Activated naive CD8-positive, alpha-beta T cell treated with anti-CD3 and anti-CD28 coated beads, Interleukin-2, amount 50 U/mL, for 24 hours (primary cell): ENCODE measurements at regions not wholly inside any gene's neighbourhood (a gene's known extent, or its start where the extent isn't known, plus 50 kb on each side); places are given as distances from the start of the nearest gene placed in this dataset.

ENCODE experiments used
- ATAC-seq: fragments of 150-1000 bp; cut with Tn5 transposase; one replicate; pipeline ENCODE4 v1.10.0; 2021
- DNase-seq: peaks from one replicate; pipeline ENCODE4 v3.0.0; 2021
- H3K27ac Mint-ChIP-seq: one replicate; pipeline ENCODE4 v1.8.0; 2021; ENCODE audit warnings: mild to moderate bottlenecking, mixed read lengths
- H3K27me3 Mint-ChIP-seq: one replicate; pipeline ENCODE4 v1.8.0; 2021; ENCODE audit warnings: mixed read lengths
- H3K36me3 Mint-ChIP-seq: one replicate; pipeline ENCODE4 v1.8.0; 2021; ENCODE audit warnings: low read depth, mixed read lengths
- H3K4me1 Mint-ChIP-seq: one replicate; pipeline ENCODE4 v1.8.0; 2021; ENCODE audit warnings: mixed read lengths
- H3K4me3 Mint-ChIP-seq: one replicate; pipeline ENCODE4 v1.8.0; 2021; ENCODE audit warnings: mild to moderate bottlenecking, moderate library complexity, mixed read lengths
- H3K9me3 Mint-ChIP-seq: one replicate; pipeline ENCODE4 v1.8.0; 2021; ENCODE audit warnings: mixed read lengths

DNA sequence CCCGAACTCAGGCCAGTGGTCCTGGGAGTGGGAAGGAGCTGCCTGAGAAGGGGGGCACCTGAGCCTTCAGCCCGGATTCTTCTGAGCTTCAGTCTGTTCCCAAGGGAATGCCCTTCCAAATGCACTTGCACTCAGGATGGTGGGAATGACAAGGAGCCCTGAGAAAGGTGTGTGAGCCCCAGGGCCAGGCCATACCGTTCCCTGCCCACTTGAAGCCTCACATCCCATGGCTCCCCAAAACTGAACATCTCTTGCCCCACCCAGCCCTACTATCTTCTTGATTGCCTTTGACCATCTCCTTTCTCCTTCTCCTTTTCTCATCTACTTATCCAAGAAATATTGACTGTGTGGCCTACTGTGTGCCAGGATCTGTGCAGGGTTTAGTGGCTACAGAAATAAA is 84.4 kb upstream of the HSPA9 start:
- Mint-ChIP-seq H3K27ac (no peak overlapping the region), H3K9me3 (no peaks in the 10 kb centered on the region), H3K4me1 (peaks cover 40% of the 10 kb centered on the region), H3K4me3 (no peak overlapping the region), H3K27me3 (peaks cover 85% of the 10 kb centered on the region), H3K36me3 (peaks cover 2% of the 10 kb centered on the region)
- ATAC-seq: no peak
- DNase-seq: no peak

DNA sequence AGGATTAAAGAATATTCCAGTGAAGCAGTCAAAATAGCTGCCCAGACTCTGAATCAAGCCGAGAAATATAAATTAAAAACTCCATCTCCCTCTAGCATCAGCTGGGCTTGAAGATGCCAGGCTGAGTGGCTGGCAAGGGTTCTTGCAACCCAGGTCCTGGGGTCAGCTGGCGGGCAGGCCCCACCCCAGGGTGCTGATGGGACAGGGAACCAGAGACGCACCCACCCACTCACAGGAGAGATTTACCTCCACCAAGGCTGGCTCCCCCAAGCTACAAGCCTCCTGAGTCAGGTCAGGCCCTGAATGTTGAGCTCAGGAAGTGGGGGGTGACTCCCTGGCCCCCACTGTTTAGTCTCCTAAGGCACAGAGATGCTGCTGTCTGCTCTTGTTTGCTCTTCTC is 83.9 kb upstream of the HSPA9 start:
- no peak overlapping the region for H3K27ac Mint-ChIP-seq
- H3K4me1 Mint-ChIP-seq: peaks cover 42% of the 10 kb centered on the region
- H3K9me3 Mint-ChIP-seq: no peaks in the 10 kb centered on the region
- no peak overlapping the region for H3K4me3 Mint-ChIP-seq
- DNase-seq: no peak
- ATAC-seq: no peak
- H3K27me3 Mint-ChIP-seq: peaks cover 83% of the 10 kb centered on the region
- peaks cover 2% of the 10 kb centered on the region for H3K36me3 Mint-ChIP-seq

- ATAC-seq (no peak), DNase-seq (no peak)
- H3K4me1 Mint-ChIP-seq: peaks cover 45% of the 10 kb centered on the region
- H3K9me3 Mint-ChIP-seq: no peaks in the 10 kb centered on the region
- no peak overlapping the region for H3K27ac Mint-ChIP-seq
- H3K4me3 Mint-ChIP-seq: no peak overlapping the region
- peaks cover 85% of the 10 kb centered on the region for H3K27me3 Mint-ChIP-seq
- peaks cover 2% of the 10 kb centered on the region for H3K36me3 Mint-ChIP-seq
Observed at GRCh38 chr5:138658676-138659075, 83.5 kb upstream of the HSPA9 start.

DNA sequence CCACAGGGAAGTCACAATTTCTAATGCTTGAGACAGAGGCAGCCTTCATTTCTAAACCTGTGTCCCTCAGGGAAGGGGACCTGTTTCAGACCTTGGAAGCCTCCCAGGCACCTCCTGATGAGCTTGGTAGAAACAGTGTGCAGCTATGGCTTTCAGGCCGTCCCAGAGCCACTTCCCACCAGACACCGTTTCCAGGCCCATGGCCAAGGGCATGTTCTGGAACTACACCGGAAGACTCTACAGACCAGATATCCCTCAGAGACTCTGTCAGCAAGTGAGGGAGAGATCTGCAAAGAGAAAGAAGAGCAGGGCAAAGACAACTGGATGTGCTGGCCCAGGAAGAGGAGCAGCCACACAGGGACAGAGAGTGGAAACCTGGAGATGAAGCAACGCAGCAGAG is 82.2 kb upstream of the HSPA9 start:
- Mint-ChIP-seq H3K4me3 (no peak overlapping the region), H3K4me1 (peaks cover 39% of the 10 kb centered on the region), H3K36me3 (peaks cover 2% of the 10 kb centered on the region), H3K27me3 (peaks cover 87% of the 10 kb centered on the region), H3K9me3 (no peaks in the 10 kb centered on the region), H3K27ac (no peak overlapping the region)
- DNase-seq (no peak), ATAC-seq (no peak)

DNA sequence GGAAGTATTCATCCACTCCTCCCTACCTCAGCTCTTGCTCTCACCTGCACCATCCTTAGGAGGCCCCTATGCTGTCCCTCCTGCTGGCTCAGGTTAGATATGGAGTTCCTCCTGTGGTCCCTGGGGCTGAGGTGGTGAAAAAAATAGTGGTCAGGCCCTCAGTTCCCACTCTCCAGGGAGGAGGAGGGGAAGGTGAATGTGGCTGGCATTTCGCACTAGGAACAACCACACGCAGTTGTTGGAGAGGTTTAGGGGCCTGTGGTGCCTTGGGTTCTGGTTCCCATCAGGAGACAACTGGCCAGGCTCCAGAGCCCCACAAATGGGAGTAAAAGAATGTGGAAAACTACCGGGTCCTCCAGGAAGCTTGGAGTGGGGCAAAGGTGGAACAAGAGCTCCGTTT is 81.7 kb upstream of the HSPA9 start:
- peaks cover 87% of the 10 kb centered on the region for H3K27me3 Mint-ChIP-seq
- DNase-seq: no peak
- peaks cover 36% of the 10 kb centered on the region for H3K4me1 Mint-ChIP-seq
- ATAC-seq: no peak
- peaks cover 2% of the 10 kb centered on the region for H3K36me3 Mint-ChIP-seq
- peak overlapping the region; percentile 47 for H3K27ac Mint-ChIP-seq
- no peak overlapping the region for H3K4me3 Mint-ChIP-seq
- H3K9me3 Mint-ChIP-seq: no peaks in the 10 kb centered on the region

DNA sequence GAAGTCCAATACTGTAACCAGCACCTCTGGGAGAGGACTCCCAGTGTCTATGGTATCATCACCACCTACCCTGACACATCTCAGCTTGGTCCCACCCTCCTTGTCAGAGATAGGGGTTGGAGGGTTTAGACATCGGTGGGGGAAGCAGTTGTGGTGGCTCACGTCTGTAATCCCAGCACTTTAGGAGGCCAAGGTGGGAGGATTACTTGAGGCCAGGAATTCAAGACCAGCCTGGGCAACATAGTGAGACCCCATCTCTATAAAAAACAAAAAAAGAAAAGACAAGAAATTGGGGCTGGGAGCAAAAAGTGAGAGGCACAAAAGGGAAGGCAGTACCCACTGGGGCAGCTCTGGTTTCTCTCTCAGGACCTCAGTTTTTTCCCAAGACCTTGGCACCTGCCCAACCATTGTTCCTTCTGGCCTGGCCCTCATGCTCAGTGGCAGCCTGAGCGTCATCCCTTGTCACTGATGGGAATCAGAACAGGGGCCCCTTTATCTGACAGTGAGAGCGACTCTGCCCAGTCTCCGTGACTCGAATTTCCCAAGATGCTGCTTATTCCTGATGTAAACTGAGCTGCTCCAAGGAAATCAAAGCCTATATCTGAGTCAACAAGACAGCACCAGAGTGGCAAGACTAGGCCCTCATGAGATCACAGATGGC is 80.5 kb upstream of the HSPA9 start:
- no peak for ATAC-seq
- Mint-ChIP-seq H3K4me1 (peaks cover 37% of the 10 kb centered on the region), H3K36me3 (peaks cover 2% of the 10 kb centered on the region), H3K27ac (peak overlapping the region; percentile 41), H3K9me3 (no peaks in the 10 kb centered on the region), H3K27me3 (peaks cover 87% of the 10 kb centered on the region), H3K4me3 (no peak overlapping the region)
- no peak for DNase-seq

DNA sequence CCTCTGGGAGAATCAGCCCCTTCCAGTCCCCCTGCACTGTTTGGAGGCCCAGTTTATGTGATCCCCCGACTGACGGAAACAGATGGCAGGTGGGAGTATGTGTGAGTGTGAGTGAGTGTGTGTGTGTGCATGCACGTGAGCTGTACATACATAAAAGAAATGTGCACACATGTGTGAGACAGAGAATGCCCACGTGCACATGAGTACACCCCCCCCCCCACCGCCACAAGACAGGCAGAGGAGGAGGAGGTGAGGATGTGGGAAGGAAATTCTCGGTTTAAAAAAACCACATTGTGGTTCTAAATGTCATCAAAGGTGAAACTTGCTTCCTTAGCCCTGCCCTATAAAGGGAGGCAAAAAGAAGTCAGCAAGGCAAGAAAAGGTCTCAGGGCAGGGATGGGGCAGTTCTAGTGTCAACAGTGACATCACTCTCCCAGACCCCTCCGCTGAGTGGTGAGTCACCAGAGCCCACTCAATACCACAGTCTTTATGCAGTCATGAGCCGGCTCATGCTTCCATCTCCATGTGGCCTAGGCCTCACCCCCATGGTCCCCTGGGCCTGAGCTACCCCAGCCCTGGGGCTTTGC is 79.2 kb upstream of the HSPA9 start:
- Mint-ChIP-seq H3K4me1 (peaks cover 37% of the 10 kb centered on the region), H3K27me3 (peaks cover 83% of the 10 kb centered on the region), H3K36me3 (peaks cover 2% of the 10 kb centered on the region), H3K9me3 (no peaks in the 10 kb centered on the region), H3K4me3 (peak overlapping the region; percentile 56), H3K27ac (peak overlapping the region; percentile 96)
- ATAC-seq (peak; percentile 98), DNase-seq (peak; percentile 79)

DNA sequence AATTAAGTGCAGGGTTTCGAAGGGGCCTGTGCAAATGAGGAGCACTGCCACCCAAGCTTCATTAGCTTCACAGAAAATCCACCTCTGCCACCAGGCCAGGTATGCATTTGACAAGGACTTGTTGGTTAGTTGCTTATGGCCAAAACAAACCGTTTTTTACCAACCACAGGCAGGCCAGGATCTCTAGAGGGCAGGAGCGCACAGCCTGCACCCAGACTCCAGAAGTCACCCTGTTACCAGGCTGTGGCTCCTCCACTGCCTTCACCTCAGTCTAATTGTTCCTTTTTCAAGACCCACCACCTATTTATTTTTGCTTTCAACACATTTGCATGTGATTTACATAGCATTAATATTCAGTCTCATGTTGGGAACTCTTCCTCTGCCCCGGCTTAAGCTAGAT is 78.3 kb upstream of the HSPA9 start:
- no peaks in the 10 kb centered on the region for H3K9me3 Mint-ChIP-seq
- ATAC-seq (no peak), DNase-seq (no peak)
- H3K27me3 Mint-ChIP-seq: peaks cover 81% of the 10 kb centered on the region
- no peak overlapping the region for H3K27ac Mint-ChIP-seq
- H3K4me3 Mint-ChIP-seq: no peak overlapping the region
- H3K36me3 Mint-ChIP-seq: peaks cover 2% of the 10 kb centered on the region
- H3K4me1 Mint-ChIP-seq: peaks cover 37% of the 10 kb centered on the region

- ATAC-seq (no peak), DNase-seq (no peak)
- H3K9me3 Mint-ChIP-seq: no peaks in the 10 kb centered on the region
- H3K4me1 Mint-ChIP-seq: peaks cover 37% of the 10 kb centered on the region
- H3K27me3 Mint-ChIP-seq: peaks cover 83% of the 10 kb centered on the region
- peaks cover 2% of the 10 kb centered on the region for H3K36me3 Mint-ChIP-seq
- H3K4me3 Mint-ChIP-seq: no peak overlapping the region
- H3K27ac Mint-ChIP-seq: no peak overlapping the region
Observed at GRCh38 chr5:138651767-138652117, 76.5 kb upstream of the HSPA9 start.

DNA sequence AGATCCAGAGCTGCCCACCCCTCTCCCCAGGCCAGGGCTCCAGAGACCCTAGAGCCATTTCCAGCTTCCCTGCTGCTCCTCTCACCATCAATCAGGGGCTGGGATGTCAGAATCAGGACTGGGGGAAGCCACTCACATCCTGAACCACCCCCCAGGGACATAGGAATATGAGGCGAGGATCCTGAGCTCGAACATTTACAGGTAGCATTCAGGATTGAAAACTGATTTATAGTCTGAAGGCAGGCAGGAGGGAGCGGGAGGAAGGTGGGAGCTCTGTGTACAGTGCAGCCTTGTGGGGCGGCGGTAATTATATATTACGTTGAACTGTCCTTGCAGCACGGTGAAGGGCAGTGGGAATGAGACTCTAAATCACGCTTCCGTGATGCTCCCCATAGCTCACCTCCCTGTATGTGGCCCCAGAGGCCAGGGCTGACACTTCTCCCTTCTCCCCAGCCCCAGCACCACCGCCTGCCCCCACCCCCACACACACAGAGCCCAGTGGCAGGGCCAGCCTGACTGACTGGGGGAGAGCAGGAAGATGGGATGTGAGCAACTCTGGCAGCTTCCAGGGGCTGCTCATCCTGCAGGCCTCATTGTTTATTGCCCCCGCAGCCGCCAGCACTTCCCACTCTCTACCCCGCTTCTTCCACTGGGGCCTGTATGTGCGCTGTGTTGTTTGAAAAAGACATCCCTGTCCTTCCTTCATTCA is 76.0 kb upstream of the HSPA9 start:
- Mint-ChIP-seq H3K4me3 (no peak overlapping the region), H3K9me3 (no peaks in the 10 kb centered on the region), H3K4me1 (peaks cover 36% of the 10 kb centered on the region), H3K27ac (no peak overlapping the region), H3K27me3 (peaks cover 83% of the 10 kb centered on the region), H3K36me3 (peaks cover 2% of the 10 kb centered on the region)
- ATAC-seq: no peak
- DNase-seq: no peak

DNA sequence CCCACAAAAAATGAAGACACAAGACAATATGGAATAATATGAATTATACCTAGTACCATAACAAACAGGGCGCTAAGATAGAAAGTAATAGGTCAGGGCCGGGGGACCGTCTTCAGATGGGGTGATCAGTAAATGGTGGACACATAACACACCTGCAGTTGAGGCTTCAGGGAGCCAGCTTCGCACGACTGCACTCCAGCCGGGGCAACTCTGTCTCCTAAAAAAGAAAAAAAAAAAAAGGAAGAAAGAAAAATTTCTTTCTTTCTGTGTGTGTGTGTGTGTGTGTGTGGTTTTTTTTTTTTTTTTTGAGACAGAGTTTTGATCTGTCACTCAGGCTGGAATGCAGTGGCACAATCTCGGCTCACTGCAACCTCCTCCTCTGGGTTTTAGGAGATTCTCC is 75.0 kb upstream of the HSPA9 start:
- H3K4me1 Mint-ChIP-seq: peaks cover 26% of the 10 kb centered on the region
- no peak for ATAC-seq
- DNase-seq: no peak
- H3K27me3 Mint-ChIP-seq: peaks cover 84% of the 10 kb centered on the region
- no peak overlapping the region for H3K4me3 Mint-ChIP-seq
- H3K36me3 Mint-ChIP-seq: peaks cover 2% of the 10 kb centered on the region
- no peak overlapping the region for H3K27ac Mint-ChIP-seq
- H3K9me3 Mint-ChIP-seq: no peaks in the 10 kb centered on the region

GRCh38 chr5:138649775-138650174 is 74.6 kb upstream of the HSPA9 start:
- peaks cover 82% of the 10 kb centered on the region for H3K27me3 Mint-ChIP-seq

DNA sequence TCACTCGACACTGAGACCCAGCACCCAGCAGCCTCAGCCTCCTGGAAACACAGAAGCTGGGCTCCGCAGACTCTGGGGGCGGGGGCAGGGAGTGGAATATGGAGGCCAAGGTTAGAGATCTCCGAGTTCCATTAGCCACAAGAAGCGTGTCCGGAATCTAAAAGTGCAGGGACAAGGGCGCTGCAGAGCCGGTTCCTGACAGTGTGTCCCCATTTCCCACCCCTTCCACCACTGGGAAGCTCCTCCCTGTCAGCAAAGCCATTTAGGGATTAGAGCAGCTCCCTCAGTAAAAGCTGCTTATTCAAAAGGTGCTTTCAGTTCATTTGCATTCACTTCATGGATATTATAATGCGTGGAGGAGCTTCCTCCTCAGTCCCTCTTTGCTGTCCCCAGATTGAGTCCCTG is 74.1 kb upstream of the HSPA9 start:
- Mint-ChIP-seq H3K9me3 (no peaks in the 10 kb centered on the region), H3K27me3 (peaks cover 84% of the 10 kb centered on the region), H3K4me1 (peaks cover 17% of the 10 kb centered on the region), H3K4me3 (no peak overlapping the region), H3K36me3 (no peaks in the 10 kb centered on the region), H3K27ac (no peak overlapping the region)
- DNase-seq (no peak), ATAC-seq (no peak)

More at GRCh38 chr5:138649775-138650174, 74.6 kb upstream of the HSPA9 start:
- ATAC-seq (no peak), DNase-seq (no peak)
- no peak overlapping the region for H3K4me3 Mint-ChIP-seq
- H3K9me3 Mint-ChIP-seq: no peaks in the 10 kb centered on the region
- H3K4me1 Mint-ChIP-seq: peaks cover 22% of the 10 kb centered on the region
- H3K36me3 Mint-ChIP-seq: peaks cover 1% of the 10 kb centered on the region
- no peak overlapping the region for H3K27ac Mint-ChIP-seq

- Mint-ChIP-seq H3K36me3 (no peaks in the 10 kb centered on the region), H3K27ac (no peak overlapping the region), H3K4me3 (no peak overlapping the region), H3K4me1 (peaks cover 12% of the 10 kb centered on the region), H3K27me3 (peaks cover 81% of the 10 kb centered on the region), H3K9me3 (no peaks in the 10 kb centered on the region)
- no peak for ATAC-seq
- DNase-seq: no peak
Observed at GRCh38 chr5:138648841-138649240, 73.6 kb upstream of the HSPA9 start.

GRCh38 chr5:138647794-138648410 is 72.7 kb upstream of the HSPA9 start:
- H3K27me3 Mint-ChIP-seq: peaks cover 81% of the 10 kb centered on the region
- no peak overlapping the region for H3K27ac Mint-ChIP-seq
- H3K4me3 Mint-ChIP-seq: no peak overlapping the region
- H3K4me1 Mint-ChIP-seq: peaks cover 4% of the 10 kb centered on the region
- H3K9me3 Mint-ChIP-seq: no peaks in the 10 kb centered on the region
- ATAC-seq (no peak), DNase-seq (no peak)
- H3K36me3 Mint-ChIP-seq: no peaks in the 10 kb centered on the region
